HL-60 (cell line): ENCODE measurements at regions not wholly inside any gene's neighbourhood (a gene's known extent, or its start where the extent isn't known, plus 50 kb on each side); places are given as distances from the start of the nearest gene placed in this dataset.

ENCODE experiments used
- CTCF ChIP-seq: IDR thresholded peaks from one replicate; pipeline ENCODE4 v1.5.1; 2011; ENCODE audit warnings: low read length, control low read depth, inconsistent platforms; ENCODE audit not compliant: insufficient read depth
- POLR2AphosphoS5 ChIP-seq: IDR thresholded peaks from 2 replicates; pipeline ENCODE4 v1.6.1; 2012; ENCODE audit warnings: low read depth

GRCh38 chr11:111137846-111138245 lies 107.7 kb upstream of the POU2AF2 start:
- TF ChIP-seq CTCF (no peak), POLR2AphosphoS5 (no peak)
